DND-41 (cell line): ENCODE measurements at regions not wholly inside any gene's neighbourhood (a gene's known extent, or its start where the extent isn't known, plus 50 kb on each side); places are given as distances from the start of the nearest gene placed in this dataset.

Experiments
- EZH2 ChIP-seq: IDR thresholded peaks from 3 replicates; pipeline ENCODE4 v1.6.1; 2012; ENCODE audit warnings: borderline replicate concordance, low read depth, mild to moderate bottlenecking, moderate library complexity, low read length, inconsistent platforms; ENCODE audit not compliant: severe bottlenecking
- TF ChIP-seq, protein P1 (sequence below): IDR thresholded peaks from 2 replicates; pipeline ENCODE4 v1.5.1; 2012; ENCODE audit warnings: borderline replicate concordance, low read length, moderate library complexity, mild to moderate bottlenecking; ENCODE audit not compliant: poor library complexity, severe bottlenecking; ENCODE audit errors: extremely low read depth

DNA sequence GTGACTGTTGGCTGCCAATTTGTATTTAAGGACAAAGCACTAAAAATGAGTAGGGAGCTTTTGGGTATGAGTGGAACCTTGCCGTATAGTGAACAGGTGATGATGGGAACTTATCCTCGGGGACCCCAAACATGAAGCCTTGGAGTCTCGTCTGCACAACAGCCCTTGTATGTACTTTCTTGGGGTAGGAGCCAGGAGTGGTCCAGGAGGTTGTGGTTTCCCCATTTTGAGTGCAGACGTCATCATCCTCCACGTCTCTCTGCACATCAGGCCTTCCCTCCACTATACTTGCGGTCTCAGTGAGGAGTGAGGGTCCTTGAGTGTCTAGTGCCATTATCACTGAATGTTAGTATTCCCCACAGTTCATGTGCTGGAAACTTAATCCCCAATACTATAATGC, 101.5 kb upstream of the HS6ST1 start:
- TF ChIP-seq EZH2: no peak
- TF ChIP-seq, protein P1, sequence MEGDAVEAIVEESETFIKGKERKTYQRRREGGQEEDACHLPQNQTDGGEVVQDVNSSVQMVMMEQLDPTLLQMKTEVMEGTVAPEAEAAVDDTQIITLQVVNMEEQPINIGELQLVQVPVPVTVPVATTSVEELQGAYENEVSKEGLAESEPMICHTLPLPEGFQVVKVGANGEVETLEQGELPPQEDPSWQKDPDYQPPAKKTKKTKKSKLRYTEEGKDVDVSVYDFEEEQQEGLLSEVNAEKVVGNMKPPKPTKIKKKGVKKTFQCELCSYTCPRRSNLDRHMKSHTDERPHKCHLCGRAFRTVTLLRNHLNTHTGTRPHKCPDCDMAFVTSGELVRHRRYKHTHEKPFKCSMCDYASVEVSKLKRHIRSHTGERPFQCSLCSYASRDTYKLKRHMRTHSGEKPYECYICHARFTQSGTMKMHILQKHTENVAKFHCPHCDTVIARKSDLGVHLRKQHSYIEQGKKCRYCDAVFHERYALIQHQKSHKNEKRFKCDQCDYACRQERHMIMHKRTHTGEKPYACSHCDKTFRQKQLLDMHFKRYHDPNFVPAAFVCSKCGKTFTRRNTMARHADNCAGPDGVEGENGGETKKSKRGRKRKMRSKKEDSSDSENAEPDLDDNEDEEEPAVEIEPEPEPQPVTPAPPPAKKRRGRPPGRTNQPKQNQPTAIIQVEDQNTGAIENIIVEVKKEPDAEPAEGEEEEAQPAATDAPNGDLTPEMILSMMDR: no peak
